NCI-H510A (cell line): ENCODE measurements at regions not wholly inside any gene's neighbourhood (a gene's known extent, or its start where the extent isn't known, plus 50 kb on each side); places are given as distances from the start of the nearest gene placed in this dataset.
"Not testable (repeated sequence)": the region's sequence is repeated elsewhere in the genome, so short reads cannot be mapped to it uniquely, and the experiment has no call there.

Experiments
- DNase-seq: peaks from one replicate; lab custom pipeline; 2025; lab: John Stamatoyannopoulos, UW

DNA sequence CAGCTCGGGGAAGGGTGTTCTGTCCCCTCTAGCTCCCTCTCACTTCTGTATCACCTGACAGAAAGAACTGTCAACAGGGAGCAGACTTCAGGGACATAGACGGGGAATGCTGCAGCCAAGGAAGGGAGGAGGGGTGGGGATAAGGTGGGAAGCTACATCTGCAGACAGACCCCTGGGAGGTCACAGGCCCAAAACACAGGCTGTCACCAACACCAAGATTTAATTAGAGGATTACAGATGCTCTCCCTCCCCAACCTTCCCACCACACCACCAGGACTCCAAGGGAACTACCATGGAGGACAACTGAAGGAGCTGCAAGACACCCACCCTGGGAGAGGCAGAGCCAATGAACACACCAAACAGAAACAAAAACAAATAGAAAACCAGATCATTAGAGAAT lies 425.2 kb upstream of the VSTM2A start:
- no peak for DNase-seq

DNA sequence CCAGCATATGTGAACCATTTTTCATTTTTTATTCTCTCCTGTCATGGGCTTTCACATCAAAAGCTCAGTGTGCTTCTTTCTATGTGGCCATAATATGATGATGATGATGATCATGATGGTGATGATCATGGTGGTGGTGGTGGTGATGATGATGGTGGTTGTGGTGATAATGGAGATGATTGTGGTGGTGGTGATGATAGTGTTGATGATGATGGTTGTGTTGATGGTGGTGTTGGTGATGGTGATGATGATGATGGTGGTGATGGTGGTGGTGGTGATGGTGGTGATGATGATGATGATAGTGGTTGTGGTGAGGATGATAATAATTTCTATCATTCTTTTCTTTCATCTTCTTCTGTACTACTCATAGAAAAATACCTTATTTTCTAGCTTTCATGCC lies 413.1 kb upstream of the VSTM2A start:
- DNase-seq: no peak

DNA sequence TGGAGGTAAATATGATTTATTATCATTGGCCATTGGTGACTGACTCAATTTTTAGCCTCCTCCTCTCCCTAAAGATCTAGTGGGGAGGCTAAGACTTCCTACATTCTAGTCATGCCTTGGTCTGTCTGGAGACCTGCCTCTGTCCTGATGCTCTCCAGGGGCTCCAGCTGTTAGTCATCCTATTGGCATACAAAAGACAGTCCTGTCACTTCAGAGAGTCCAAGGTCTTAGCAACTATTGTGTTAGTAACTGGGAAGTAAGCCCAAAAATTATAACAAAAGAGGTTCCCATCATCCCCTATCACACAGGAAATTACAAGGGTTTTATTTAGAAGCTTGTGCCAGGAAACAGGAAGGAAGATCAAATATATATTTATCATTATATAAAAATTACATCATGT lies 400.6 kb upstream of the VSTM2A start:
- no peak for DNase-seq

DNA sequence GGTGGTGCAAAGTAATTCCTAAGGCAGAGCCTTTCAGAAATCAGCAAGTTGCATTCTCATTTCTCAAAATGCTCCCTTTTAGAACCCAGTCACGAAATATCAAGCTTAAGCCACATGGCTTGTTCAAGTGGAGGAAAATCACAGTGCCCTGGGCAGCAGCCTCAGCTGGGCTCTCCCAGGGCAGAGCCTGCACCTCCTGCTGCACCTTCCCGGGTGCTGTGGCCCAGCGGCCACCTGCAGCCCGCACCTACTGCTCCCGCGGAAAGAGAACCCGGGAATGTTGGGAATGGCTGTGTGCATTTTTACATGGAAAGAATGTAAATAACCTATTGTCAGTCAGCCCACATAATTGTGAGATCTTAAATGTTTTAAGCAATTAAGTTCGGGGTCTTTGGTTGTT lies 396.5 kb upstream of the VSTM2A start:
- no peak for DNase-seq

DNA sequence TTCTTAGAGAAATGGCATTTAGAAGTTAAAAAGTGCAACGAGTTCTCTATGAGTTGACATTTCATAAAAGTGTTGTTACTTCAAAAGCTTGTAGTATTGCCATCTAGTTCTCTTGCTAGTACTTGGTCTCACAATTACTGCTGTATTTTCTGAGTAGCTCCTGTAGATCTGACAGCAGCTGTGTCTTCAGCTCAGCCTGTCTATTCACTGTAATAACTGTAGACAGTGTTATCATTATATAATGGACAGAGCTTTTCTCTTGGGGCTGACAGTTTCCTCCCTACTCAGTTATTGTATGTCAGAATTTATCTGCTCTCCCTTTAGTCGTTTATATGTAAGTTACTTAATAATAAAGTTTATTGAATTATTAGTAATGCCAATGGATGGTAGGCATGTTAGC lies 388.7 kb upstream of the VSTM2A start:
- DNase-seq: no peak

DNA sequence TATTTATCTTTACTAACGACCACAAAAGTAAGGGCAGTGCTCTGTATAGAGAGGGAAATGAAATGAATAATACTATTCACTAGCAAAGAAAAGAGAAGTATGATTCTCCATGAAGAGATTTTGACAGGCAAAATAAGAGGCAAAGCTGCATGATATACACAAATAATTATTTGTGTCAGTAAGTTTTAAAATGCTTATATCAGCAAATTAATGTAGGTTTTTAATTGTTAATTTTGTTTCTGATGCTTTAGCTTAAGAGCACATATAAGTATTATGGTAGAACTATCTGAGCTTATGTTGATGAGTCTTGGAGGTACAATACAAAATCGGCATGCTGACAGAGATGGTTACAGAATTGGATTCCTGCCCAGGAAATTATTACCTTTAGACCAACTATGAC lies 383.1 kb upstream of the VSTM2A start:
- no peak for DNase-seq

DNA sequence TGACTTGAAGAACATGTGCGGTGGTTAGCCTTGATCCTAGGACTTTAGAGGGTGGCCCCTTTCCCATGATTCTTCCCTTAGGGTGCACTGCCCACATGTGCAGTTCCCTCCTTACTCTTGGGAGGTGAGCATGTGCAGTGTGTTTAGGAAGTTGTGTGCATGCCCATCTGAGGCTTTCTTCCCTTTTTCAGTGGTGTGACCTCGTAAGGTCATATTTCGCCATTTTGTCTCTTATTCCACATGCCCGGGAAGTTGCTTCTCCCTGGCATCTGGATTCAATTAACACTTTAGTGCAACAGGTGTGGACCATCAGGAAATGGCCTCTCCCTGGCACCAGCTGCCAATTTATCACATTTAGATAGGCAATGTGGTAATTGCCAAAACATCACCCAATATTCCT lies 380.6 kb upstream of the VSTM2A start:
- DNase-seq: no peak

DNA sequence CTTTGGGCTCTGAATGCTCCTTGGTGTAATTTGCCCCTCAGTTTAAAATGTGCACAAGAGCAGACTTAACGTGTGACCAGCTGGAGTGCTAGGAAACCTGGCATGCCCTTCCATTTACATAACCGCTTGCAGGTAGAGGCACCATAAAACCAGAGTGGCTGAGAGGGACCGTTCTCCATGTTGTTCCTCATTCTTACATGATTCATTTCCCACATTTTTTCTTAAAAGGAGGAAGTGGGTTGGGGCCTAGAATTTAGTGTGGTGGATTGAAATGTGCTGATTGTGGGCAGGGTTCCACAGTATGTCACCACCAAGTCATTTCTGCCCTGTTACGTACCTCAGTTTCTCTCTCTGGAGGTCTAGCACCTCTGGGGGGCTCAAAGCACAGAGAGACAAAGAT lies 375.8 kb upstream of the VSTM2A start:
- no peak for DNase-seq

DNA sequence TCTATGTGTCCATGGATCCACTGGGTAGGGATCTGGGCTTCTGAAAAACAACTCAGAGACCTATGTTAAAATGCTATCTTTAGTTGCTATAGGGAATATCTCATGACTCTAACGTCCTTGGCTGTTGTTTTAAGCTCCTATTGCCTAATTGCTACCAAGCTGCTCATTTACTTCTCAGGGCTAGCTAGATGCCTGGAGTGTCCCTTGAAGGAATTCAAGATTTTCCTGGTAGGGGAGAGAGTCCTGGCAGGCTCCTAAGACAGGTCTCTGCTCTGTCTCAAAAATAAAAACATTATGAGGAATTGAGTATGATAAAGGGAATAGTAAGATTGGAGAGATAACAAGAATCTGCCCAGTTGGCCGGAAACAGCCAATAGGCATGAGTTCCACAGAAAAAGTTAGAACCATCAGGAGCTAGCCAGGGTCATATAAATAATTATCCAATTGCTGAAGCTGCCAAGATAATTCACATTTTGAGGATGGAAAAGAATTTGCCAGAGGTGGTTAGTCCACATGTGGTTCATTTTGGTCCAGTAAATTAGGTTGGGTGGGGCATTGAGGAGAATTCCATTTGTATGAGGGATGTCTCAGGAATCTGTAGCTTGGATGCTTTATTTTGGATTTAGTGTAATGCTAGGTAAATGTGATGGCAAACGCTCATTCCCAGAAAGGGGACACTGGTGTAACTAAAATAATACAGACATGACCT lies 362.7 kb upstream of the VSTM2A start:
- DNase-seq: no peak

DNA sequence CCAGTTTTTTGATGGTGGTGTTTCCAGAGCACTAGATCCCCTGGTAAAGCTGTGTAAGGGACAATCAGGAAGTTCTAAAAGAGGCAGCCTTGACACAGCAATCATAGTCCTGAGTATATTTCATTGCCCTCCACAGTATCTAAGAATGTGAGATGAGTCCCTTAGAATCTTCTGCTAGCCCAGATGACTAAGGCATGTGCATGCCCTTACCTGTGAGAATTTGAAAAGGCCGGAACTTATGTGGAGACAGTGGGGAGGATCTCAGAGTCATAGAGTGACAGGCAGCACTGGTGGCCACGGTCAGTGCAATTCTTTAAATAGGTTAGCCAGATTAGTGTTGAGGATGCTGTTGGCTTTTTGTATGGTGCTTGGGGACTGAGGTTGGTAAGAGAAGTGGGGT lies 361.4 kb upstream of the VSTM2A start:
- DNase-seq: no peak

DNA sequence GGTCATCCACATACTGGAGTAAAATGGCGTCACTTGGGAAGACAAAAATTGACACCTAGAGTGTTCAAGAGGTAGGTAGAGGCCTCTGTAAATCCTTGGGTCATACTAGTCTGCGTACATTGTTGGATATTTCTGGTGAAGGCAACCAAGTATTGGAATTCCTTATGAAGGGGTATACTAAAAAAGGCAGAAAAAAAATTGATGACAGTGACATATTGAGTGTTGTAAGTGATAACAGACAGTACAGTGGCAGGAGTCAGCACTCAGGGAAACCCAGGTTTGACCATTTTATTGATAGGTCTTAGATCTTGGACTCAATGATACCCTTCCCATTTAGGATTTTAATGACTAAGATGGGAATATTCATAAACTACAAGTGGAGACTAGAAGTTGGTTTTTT lies 359.1 kb upstream of the VSTM2A start:
- no peak for DNase-seq

DNA sequence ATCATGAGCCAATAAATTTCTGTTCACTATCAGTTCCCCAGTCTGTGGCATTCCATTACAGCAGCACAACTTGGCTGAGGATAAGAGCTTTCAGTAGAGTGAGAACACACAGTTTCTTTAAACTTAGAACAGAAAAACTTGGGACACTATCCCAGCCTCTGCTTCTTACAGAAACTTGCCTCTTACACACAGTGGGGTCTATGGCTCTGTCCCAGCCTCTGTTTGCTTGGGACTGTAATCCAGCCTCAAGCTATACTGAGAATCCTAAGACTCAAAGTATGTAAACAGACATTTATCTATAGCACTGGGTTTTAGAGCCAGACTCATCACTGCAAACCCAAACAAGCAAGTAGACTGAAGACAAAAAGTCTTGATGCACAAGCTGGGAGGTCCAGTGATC lies 355.8 kb upstream of the VSTM2A start:
- DNase-seq: no peak

DNA sequence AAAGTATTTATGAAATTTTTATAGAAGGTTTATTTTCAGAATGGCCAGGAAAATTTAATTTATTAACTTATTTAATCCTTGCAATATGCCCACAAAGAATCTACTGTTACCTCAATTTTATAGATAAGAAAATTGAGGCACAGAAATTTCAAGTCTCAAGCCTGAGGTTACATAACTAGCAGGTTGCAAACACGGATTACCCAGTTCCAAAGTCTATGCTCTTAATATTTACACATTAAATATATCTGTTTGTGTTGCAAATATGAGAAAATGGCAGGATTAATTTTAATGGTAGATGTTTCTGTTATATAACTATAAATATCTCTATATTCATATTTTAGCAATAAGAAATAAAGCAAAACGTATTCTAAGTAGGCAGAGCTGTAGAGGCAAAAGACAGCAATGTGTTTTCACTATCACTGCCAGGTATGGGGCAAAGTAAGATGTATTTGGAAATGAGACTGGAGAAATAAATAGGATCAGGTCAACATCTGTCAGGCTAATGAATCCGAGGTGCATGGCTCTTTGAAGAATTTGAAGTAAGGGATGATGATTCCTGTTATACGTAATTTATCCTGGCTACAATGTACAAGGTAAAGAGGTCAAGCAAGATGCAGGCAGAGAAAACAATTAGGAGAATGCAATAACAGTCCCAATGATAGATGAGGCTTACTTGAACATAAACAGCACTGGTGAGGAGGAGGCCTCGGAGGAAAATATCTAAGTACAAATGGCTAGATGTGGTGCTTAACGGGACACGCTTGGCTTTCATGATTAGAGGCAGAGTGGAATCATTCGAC lies 354.1 kb upstream of the VSTM2A start:
- no peak for DNase-seq

DNA sequence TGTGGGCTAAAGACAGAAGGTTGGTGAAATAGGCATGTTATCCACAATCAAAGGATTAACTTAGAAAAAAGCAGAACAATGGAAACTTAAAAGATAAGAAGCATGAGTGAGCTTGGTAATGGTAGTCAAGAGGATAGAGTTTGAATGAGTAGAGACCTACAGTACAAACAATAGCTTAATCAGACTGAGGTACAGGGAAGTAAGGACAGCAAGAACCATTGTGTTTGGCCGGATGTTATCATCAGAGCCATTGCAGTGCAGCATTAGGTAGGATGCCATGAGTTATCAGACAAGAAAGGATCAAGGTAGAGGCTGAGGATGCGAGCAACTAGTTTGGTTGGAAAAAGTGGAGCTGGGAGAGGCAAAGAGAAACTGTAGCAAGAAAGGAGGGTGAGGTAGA lies 353.3 kb upstream of the VSTM2A start:
- DNase-seq: no peak

DNA sequence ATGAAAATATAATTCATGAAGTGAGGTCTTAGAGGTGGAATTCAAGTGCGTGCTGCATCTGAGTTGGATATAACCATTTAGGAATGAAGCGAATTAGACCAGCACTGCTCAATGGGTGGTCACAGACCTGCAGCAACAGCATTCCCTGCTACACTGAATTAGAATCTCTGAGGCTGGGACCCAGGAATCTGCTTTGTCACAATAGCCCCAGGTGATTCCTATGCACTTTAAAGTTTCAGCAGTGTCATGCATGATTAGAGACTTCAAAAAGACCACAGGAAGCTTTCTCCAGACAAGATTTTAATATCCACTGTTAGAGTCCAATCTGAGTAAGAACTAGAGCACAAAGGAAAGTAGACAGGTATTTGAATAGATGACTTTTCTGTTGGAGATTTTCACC lies 352.8 kb upstream of the VSTM2A start:
- DNase-seq: no peak

DNA sequence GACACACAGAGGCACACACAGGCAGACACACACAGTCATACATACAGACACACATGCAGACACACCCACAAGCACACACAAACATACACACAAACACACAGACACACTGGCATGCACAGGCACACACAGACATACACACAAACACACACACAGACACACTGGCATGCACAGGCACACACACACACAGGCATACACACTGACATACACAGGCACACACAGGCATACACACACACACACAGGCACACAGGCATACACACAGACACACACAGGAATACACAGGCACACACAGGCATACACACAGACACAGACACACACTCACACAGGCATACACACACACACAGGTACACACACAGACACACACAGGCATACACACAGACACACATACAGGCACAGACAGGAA lies 340.7 kb upstream of the VSTM2A start:
- no peak for DNase-seq

DNA sequence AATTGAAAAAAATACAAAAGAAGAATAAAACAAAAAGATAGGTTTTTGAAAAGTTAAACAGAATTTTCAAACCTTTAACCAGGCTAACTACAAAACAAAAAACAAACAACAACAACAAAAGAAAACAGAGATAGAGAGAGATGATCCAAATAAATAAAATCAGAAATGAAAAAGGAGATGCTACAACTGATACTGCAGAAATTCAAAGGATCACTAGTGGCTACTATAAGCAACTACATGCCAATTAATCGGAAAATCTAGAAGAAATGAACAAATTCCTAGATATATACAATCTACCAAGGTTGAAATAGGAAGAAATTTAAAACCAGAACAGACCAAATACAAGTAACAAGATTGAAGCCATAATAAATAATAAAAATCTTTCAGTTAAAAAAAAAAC lies 326.8 kb upstream of the VSTM2A start:
- DNase-seq: no peak

DNA sequence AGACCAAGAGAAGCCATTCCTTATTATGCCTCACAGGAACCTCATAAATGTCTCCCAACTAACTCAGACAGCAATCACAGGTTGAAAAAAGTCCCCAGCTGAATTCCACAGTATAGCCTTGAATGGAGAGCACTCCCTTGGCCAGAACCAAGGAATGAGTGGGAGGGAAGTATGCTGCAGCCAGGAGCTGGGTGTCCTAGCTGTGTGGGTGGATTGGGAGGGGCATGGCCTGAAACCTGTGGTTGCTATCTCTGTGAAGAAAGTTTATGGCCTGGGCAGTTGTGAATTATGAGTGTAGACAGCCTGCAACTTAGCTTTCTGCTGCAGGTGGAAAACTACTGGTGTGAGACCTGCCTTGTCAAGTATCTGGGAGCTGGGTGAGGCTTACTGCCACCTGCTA lies 316.1 kb upstream of the VSTM2A start:
- DNase-seq: not testable (repeated sequence)

DNA sequence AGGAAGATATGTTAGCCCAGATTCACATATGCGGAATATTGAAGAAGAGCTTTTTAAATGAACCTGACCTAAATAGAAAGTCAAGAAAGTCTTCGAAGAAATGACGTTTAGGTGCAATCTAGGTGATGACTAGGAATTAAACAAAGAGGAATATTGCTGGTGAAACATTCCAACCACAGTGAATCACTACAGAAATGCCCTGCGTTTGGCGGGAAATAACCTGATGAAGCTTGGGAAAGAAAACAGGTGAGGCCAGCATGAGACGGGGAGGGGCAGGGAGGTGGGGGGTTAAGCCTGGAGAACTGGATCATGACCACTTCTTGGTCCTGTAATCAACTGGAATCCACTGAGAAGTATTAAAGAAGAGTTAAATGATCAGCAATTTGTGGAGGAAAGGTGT lies 299.4 kb upstream of the VSTM2A start:
- DNase-seq: no peak

DNA sequence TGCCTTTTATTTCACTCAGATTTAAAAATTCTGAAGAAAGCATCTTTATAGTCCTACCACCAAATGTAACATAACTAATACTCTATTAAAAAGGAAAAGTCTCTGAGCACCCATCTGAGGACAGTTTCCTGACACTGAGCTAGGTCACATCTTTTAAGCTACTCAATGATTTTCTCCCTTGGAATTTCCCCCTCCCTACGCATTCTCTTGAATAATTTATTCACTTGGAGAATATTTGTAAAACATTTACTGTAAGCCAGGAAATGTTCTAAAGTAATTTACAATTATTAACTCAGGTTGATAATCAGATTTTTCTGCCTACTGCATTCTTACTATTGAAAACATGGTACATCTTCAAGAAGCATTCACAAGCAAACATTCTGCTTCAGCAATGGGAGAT lies 297.2 kb upstream of the VSTM2A start:
- no peak for DNase-seq

DNA sequence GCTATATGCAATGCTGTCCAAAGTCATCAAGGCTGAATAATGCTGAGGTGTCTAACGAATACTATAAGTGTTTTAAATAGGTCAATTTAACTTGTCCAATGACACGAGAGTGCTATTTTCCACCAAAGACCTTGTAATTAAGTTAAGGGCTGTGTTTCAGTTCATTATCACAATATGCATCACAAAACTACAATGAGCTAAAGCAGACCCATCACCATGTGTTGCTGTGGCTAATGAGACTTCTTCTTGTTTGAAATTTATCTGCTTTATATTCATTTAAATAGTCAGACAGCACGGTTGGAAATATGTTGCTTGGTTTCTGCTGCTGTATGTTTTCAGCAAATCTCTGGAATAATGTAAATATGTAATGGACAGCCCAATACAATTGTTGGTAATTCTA lies 292.5 kb upstream of the VSTM2A start:
- DNase-seq: no peak

DNA sequence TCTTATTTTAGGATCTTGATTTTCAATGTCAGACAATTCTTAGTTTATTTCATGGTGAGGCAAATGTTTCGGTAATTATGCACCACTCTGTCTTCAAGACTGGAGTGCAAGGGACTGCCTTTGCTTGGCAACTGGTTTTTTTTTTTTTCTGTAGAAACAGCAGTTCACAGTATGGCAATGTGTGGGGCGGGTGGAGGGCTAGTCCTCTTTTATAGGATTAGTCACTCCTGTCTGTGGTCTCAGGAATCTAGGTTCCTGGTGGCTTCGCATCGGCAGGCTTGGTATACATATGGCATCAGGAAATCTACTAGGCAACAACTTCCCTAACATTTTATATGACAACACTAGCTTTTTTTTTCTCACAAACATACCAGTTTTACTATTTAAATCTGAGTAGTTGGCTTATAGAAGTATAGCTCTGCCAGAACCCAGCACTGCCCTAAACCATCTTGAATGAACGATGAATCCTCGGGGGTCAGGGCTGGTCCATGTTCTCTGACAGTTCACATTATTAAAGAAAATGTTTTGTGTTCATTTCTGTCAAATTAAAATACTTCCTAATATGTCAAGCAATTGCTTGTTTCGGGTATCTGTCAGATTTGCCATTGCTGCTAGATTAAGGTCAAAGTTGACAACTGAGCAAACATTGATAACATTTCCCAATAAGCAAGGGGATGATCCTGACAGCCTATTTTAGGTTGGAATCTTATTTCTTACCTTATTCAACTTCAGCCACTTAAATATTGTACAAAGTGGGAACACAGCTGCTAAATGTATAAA lies 289.7 kb upstream of the VSTM2A start:
- DNase-seq: no peak

DNA sequence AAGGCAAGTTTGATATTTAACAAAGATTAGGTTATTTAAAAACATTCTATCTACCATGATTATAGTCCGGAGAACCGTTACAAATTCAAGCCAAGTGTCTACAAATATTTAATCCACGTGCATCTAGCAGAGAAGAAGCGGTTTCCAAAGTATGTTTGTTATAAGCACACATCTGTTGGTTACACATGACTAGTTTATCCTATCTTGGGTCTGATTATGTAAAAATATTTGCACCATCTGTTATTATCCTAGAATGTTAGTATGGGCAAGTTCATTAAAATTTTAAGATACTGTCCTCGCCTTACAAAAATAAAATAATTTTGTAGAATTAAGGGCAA lies 289.2 kb upstream of the VSTM2A start:
- no peak for DNase-seq
